Fibroblast of lung (primary cell): ENCODE measurements at regions not wholly inside any gene's neighbourhood (a gene's known extent, or its start where the extent isn't known, plus 50 kb on each side); places are given as distances from the start of the nearest gene placed in this dataset.

Experiments used
- DNase-seq, 2 donors: peaks; one replicate each; pipeline versions ENCODE4 v3.0.0 to v3.0.0-alpha.2; 2010; ENCODE audit warnings: low read depth in 2 of 2
- H2AFZ ChIP-seq: 2 replicates; pipeline ENCODE4 v1.5.1; 2012; ENCODE audit warnings: low read length, control low read depth, inconsistent platforms
- H3K27ac ChIP-seq: 2 replicates; pipeline ENCODE4 v1.5.1; 2011; ENCODE audit warnings: low read length, control low read depth; ENCODE audit not compliant: insufficient read depth
- H3K27me3 ChIP-seq: 2 replicates; pipeline ENCODE4 v1.5.1; 2011; ENCODE audit warnings: mild to moderate bottlenecking, low read length; ENCODE audit not compliant: control insufficient read depth, insufficient read depth
- H3K36me3 ChIP-seq: 2 replicates; pipeline ENCODE4 v1.5.1; 2011; ENCODE audit warnings: low read length; ENCODE audit not compliant: control insufficient read depth, insufficient read depth
- H3K4me1 ChIP-seq: 2 replicates; pipeline ENCODE4 v1.5.1; 2011; ENCODE audit warnings: low read length; ENCODE audit not compliant: control insufficient read depth, insufficient read depth; ENCODE audit errors: extremely low read depth
- H3K4me2 ChIP-seq: 2 replicates; pipeline ENCODE4 v1.5.1; 2011; ENCODE audit warnings: low read length, control low read depth; ENCODE audit not compliant: insufficient read depth; ENCODE audit errors: extremely low read depth
- H3K4me3 ChIP-seq, 4 experiments: fragments of 200-600 bp in 1 of 4; sonication (generic) in 1 of 4; replicated peaks in 1 of 4; 2 replicates each; pipeline ENCODE4 v1.5.1; 2011 to 2016; ENCODE audit warnings: low read length in 4 of 4, low read depth in 3 of 4, mild to moderate bottlenecking in 3 of 4, control low read depth in 2 of 4, inconsistent platforms in 1 of 4, mixed read lengths in 1 of 4; ENCODE audit not compliant: insufficient read depth in 1 of 4; ENCODE audit errors: control extremely low read depth in 1 of 4
- H3K79me2 ChIP-seq: 2 replicates; pipeline ENCODE4 v1.5.1; 2012; ENCODE audit warnings: mild to moderate bottlenecking, low read length, inconsistent platforms; ENCODE audit not compliant: control insufficient read depth, insufficient read depth
- H3K9ac ChIP-seq: 2 replicates; pipeline ENCODE4 v1.5.1; 2011; ENCODE audit warnings: mild to moderate bottlenecking, low read length, control low read depth; ENCODE audit not compliant: insufficient read depth
- H3K9me3 ChIP-seq: 2 replicates; pipeline ENCODE4 v1.5.1; 2012; ENCODE audit warnings: low read depth, low read length; ENCODE audit not compliant: control insufficient read depth, insufficient read depth
- H4K20me1 ChIP-seq: 2 replicates; pipeline ENCODE4 v1.5.1; 2011; ENCODE audit warnings: low read length; ENCODE audit not compliant: control insufficient read depth, insufficient read depth; ENCODE audit errors: extremely low read depth
- CTCF ChIP-seq, 2 donors: IDR thresholded peaks in 1 of 2; conservative IDR thresholded peaks in 1 of 2; 1 replicate in 1 of 2; 2 replicates in 1 of 2; pipeline ENCODE4 v1.5.1; 2011 to 2012; ENCODE audit warnings: low read length in 2 of 2, control low read depth in 1 of 2, inconsistent platforms in 1 of 2, low read depth in 1 of 2, mild to moderate bottlenecking in 1 of 2
- EZH2 ChIP-seq: IDR thresholded peaks from 2 replicates; pipeline ENCODE4 v1.5.1; 2012; ENCODE audit warnings: low read length, control low read depth, mild to moderate bottlenecking; ENCODE audit errors: missing control alignments

- Histone ChIP-seq H3K79me2 (no peaks in the 10 kb centered on the region), H3K4me2 (no peak overlapping the region), H2AFZ (no peak overlapping the region), H3K4me1 (no peaks in the 10 kb centered on the region), H3K27ac (no peak overlapping the region), H3K9ac (no peak overlapping the region), H3K27me3 (no peaks in the 10 kb centered on the region), H3K36me3 (no peaks in the 10 kb centered on the region), H3K9me3 (no peaks in the 10 kb centered on the region), H3K4me3 (no peak overlapping the region), H4K20me1 (no peaks in the 10 kb centered on the region)
- DNase-seq = no peak
- no peak for TF ChIP-seq CTCF (conservative IDR thresholded peaks at IDR 0.05 in 1 of 2, IDR thresholded peaks at IDR 0.05 in 1 of 2; ENCODE audit: low read depth in 1 of 2, low read length in 2 of 2)
- TF ChIP-seq EZH2 = no peak
Observed at GRCh38 chr2:60324536-60324935, 228.9 kb downstream of the BCL11A start.

- Histone ChIP-seq H3K9ac (no peak overlapping the region), H3K4me3 (no peak overlapping the region), H4K20me1 (no peaks in the 10 kb centered on the region), H2AFZ (no peak overlapping the region), H3K4me2 (no peak overlapping the region), H3K36me3 (no peaks in the 10 kb centered on the region), H3K79me2 (no peaks in the 10 kb centered on the region), H3K4me1 (no peaks in the 10 kb centered on the region), H3K27me3 (no peaks in the 10 kb centered on the region), H3K9me3 (no peaks in the 10 kb centered on the region), H3K27ac (no peak overlapping the region)
- TF ChIP-seq CTCF (conservative IDR thresholded peaks at IDR 0.05 in 1 of 2, IDR thresholded peaks at IDR 0.05 in 1 of 2; ENCODE audit: low read depth in 1 of 2, low read length in 2 of 2) = no peak
- TF ChIP-seq EZH2 = no peak
- DNase-seq = no peak
Observed at GRCh38 chr2:60321816-60322215, 231.6 kb downstream of the BCL11A start.

- TF ChIP-seq CTCF (conservative IDR thresholded peaks at IDR 0.05 in 1 of 2, IDR thresholded peaks at IDR 0.05 in 1 of 2; ENCODE audit: low read depth in 1 of 2, low read length in 2 of 2) (no peak), EZH2 (no peak)
- no peaks in the 10 kb centered on the region for H3K9me3 ChIP-seq
- no peaks in the 10 kb centered on the region for H4K20me1 ChIP-seq
- no peak overlapping the region for H3K4me3 ChIP-seq
- no peaks in the 10 kb centered on the region for H3K4me1 ChIP-seq
- H2AFZ ChIP-seq = no peak overlapping the region
- DNase-seq = no peak
- H3K27me3 ChIP-seq = no peaks in the 10 kb centered on the region
- no peak overlapping the region for H3K27ac ChIP-seq
- no peak overlapping the region for H3K4me2 ChIP-seq
- no peak overlapping the region for H3K9ac ChIP-seq
- no peaks in the 10 kb centered on the region for H3K79me2 ChIP-seq
- no peaks in the 10 kb centered on the region for H3K36me3 ChIP-seq
Observed at GRCh38 chr2:60320724-60321123, 232.7 kb downstream of the BCL11A start.
